ENCODE measurements at regions not wholly inside any gene's neighbourhood (a gene's known extent, or its start where the extent isn't known, plus 50 kb on each side); places are given as distances from the start of the nearest gene placed in this dataset.

DNA sequence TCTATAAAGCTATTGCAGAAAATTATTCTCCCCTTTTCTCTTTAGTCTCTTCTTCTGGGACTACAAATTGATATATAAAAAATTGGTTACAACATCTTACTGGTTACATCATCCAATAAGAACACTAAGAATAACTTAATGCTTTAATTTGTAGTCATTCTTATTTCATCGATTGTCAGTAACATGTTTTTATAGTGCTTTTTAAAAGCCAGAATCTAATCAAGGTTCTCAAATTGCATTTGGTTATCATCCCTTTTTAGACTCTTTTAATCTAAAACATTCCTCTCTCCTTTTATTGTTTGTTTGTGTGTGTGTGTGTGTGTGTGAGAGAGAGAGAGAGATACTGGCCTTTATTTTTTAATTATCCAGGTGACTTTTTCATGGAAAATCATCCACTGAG lies 377.1 kb upstream of the MEIS1 start:
- H3K27ac ChIP-seq, result no peak overlapping the region
- no peak for TF ChIP-seq ZFX (IDR thresholded peaks at IDR 0.05; ENCODE audit: borderline replicate concordance)
- TF ChIP-seq, protein P1, sequence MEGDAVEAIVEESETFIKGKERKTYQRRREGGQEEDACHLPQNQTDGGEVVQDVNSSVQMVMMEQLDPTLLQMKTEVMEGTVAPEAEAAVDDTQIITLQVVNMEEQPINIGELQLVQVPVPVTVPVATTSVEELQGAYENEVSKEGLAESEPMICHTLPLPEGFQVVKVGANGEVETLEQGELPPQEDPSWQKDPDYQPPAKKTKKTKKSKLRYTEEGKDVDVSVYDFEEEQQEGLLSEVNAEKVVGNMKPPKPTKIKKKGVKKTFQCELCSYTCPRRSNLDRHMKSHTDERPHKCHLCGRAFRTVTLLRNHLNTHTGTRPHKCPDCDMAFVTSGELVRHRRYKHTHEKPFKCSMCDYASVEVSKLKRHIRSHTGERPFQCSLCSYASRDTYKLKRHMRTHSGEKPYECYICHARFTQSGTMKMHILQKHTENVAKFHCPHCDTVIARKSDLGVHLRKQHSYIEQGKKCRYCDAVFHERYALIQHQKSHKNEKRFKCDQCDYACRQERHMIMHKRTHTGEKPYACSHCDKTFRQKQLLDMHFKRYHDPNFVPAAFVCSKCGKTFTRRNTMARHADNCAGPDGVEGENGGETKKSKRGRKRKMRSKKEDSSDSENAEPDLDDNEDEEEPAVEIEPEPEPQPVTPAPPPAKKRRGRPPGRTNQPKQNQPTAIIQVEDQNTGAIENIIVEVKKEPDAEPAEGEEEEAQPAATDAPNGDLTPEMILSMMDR (IDR thresholded peaks at IDR 0.05), result no peak

DNA sequence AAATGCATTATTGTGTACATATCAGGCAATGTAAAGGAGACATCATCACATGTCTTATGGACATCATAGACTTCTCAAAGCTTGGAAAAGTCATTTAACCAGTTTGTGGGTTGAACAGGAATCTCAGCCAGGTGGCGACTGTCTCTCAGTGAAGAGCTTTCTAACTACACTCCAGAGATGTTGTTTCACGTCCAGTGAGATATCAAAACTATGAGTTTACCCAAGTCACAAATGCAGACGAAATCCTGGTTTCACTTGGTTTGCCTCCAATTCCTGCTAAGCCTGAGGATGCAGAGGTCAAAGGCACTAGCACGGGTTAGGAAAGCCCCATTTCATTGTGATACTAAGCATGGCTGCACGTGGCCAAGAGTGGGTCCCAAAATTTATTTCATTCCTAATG lies 384.5 kb upstream of the MEIS1 start:
- TF ChIP-seq, protein P1 (IDR thresholded peaks at IDR 0.05), result no peak
- no peak overlapping the region for H3K27ac ChIP-seq

DNA sequence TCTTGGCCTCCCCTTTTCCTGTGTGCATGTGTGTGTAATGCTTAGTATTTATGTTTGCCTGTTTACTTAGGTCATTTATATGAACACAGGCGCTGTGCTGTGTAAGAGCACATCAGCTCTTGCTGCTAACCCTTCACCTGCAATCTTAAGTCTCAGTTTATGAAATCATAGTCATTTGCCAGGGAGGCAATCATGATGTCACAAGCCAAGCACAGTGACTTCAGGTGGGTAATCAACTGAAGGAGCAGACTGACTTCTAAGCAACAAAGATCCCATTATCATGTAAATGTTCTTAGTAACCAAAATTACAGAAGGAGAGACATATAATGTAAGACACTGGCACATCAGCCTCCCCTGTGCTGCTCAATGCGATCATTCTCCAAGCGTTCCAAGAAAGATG lies 386.3 kb upstream of the MEIS1 start:
- H3K27ac ChIP-seq, result no peak overlapping the region
- no peak for TF ChIP-seq ZFX (IDR thresholded peaks at IDR 0.05; ENCODE audit: borderline replicate concordance)
- TF ChIP-seq, protein P1 (IDR thresholded peaks at IDR 0.05), result no peak

DNA sequence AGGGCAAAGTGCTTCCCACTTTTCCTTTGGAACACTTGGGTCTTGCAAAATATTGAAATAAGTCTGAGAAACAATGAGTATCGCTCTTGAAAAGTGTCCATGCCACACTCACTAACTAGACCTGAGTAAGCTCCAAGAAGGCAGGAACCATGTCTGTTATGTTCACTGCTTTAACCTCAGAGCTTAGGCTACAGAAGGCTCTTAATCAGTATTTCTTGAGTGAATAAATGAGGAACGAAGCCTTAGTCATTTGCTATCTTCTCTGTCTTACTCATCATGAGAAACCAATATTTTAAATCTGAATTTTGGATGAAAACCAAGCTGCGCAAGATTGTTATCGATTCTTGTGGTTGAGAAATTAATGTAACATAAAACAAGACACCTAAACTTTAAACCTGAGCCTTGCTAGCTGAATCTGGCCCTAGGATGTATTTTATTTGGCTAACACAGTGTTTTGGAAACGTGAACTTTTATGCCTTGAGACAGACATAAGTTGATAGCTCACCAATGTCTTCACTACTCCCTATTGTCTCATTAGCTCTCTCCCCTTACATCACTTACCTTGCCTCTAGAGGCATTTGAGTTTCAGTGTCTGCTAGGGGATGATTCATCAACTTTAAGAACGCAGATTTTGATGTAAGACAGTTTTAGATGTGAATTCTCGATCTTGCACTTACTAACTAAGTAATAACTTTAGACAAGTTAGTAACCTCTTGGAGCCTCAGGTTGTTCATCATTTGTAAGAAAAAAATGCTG lies 392.8 kb upstream of the MEIS1 start:
- no peak overlapping the region for H3K27ac ChIP-seq
- TF ChIP-seq, protein P1 (IDR thresholded peaks at IDR 0.05), result no peak
- TF ChIP-seq ZFX (IDR thresholded peaks at IDR 0.05; ENCODE audit: borderline replicate concordance), result no peak

DNA sequence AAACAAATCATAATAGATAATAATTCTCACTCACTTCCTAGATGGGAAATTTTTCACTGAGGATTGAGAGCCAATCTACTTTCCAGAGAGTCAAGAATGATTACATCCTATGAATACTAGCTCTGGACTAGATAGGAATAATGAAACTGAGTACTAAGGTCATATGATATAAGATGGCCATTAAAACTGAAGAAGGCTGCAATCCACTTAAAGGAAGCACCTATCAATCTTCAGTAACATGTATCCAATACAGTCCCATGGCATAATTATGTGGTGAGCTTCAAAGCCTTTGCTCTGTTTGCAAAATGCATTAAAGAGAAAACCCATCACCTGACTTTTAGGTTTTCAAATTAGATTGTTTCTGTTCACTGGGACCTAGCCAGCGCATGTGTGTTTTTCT lies 398.0 kb upstream of the MEIS1 start:
- H3K27ac ChIP-seq, result no peak overlapping the region
- TF ChIP-seq, protein P1 (IDR thresholded peaks at IDR 0.05), result no peak
- TF ChIP-seq ZFX (IDR thresholded peaks at IDR 0.05; ENCODE audit: borderline replicate concordance), result no peak

DNA sequence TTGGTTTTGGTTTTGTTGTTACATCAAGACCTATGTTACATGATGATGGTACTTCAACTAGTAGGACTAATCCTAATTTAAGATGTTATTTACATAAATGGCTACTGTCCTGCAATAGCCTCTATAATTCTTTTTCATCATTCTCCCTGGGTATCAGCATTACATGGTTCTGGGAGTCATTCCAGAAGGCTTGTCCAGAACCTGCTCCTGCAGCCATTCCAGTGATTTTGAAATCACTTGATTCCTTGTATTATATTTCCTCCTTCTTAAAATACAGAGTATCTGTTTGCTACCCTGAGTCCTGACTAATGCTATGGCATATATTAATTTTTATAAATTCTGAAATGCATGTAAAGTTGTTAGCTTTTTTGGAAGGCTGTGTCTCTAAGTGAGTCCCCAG lies 400.5 kb upstream of the MEIS1 start:
- TF ChIP-seq ZFX (IDR thresholded peaks at IDR 0.05; ENCODE audit: borderline replicate concordance), result no peak
- TF ChIP-seq, protein P1 (IDR thresholded peaks at IDR 0.05), result no peak
- no peak overlapping the region for H3K27ac ChIP-seq

DNA sequence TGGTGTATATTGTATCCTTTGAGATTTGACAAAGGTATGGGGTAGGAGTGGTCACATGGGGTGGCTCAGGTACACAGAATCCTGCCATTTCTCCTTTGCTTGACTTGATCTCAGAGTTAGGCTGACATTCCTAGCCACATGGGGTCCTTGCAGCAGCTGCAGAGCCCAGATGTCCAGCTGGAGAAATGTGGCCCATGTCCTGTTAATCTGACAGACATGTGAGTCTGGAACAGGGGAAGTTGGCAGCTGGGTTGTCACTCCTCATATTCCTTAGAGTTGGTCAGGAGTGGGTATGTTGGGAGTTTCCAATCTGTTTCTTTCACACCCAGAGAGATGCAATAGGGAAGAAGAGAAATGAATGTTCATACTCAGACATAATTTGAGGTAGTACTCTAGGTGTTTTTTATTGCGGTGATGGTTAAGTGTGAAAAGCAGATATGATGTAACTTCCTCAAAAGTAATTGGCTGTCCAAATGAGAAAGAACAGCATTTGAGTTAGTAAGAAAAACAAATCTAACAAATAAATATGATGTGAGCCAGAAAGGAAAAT lies 402.6 kb upstream of the MEIS1 start:
- TF ChIP-seq ZFX (IDR thresholded peaks at IDR 0.05; ENCODE audit: borderline replicate concordance), result no peak
- TF ChIP-seq, protein P1 (IDR thresholded peaks at IDR 0.05), result no peak
- no peak overlapping the region for H3K27ac ChIP-seq
